ENCODE measurements at regions not wholly inside any gene's neighbourhood (a gene's known extent, or its start where the extent isn't known, plus 50 kb on each side); places are given as distances from the start of the nearest gene placed in this dataset.

- no peak for DNase-seq (ENCODE audit: low read depth, low spot score)
These were observed 83.6 kb upstream of the PPARA start for GRCh38 chr22:46066691-46067090.

GRCh38 chr22:46067159-46068111, 82.9 kb upstream of the PPARA start:
- DNase-seq (ENCODE audit: low read depth, low spot score) = no peak

GRCh38 chr22:46068181-46068592, 82.1 kb upstream of the PPARA start:
- no peak for DNase-seq (ENCODE audit: low read depth, low spot score)

GRCh38 chr22:46068593-46069491, 81.5 kb upstream of the PPARA start:
- DNase-seq (ENCODE audit: low read depth, low spot score) = no peak

- no peak for DNase-seq (ENCODE audit: low read depth, low spot score)
These were observed 80.7 kb upstream of the PPARA start for GRCh38 chr22:46069521-46070214.

- no peak for DNase-seq (ENCODE audit: low read depth, low spot score)
These were observed 80.0 kb upstream of the PPARA start for GRCh38 chr22:46070215-46070802.

- no peak for DNase-seq (ENCODE audit: low read depth, low spot score)
These were observed 79.4 kb upstream of the PPARA start for GRCh38 chr22:46070803-46071450.

- DNase-seq (ENCODE audit: low read depth, low spot score) = peak; percentile 74
These were observed 78.7 kb upstream of the PPARA start for GRCh38 chr22:46071451-46072109.

- no peak for DNase-seq (ENCODE audit: low read depth, low spot score)
These were observed 78.0 kb upstream of the PPARA start for GRCh38 chr22:46072110-46072881.

GRCh38 chr22:46072981-46073682, 77.2 kb upstream of the PPARA start:
- no peak for DNase-seq (ENCODE audit: low read depth, low spot score)

- DNase-seq (ENCODE audit: low read depth, low spot score) = no peak
These were observed 76.4 kb upstream of the PPARA start for GRCh38 chr22:46073683-46074504.

- DNase-seq (ENCODE audit: low read depth, low spot score) = no peak
These were observed 75.4 kb upstream of the PPARA start for GRCh38 chr22:46074771-46075551.

- no peak for DNase-seq (ENCODE audit: low read depth, low spot score)
These were observed 74.4 kb upstream of the PPARA start for GRCh38 chr22:46075764-46076531.

GRCh38 chr22:46076651-46077339, 73.5 kb upstream of the PPARA start:
- no peak for DNase-seq (ENCODE audit: low read depth, low spot score)

GRCh38 chr22:46077669-46078099, 72.6 kb upstream of the PPARA start:
- no peak for DNase-seq (ENCODE audit: low read depth, low spot score)

Data from brain pericyte (primary cell).